OCI-LY3 (cell line): ENCODE measurements at regions not wholly inside any gene's neighbourhood (a gene's known extent, or its start where the extent isn't known, plus 50 kb on each side); places are given as distances from the start of the nearest gene placed in this dataset.

ENCODE experiments used
- H2AFZ ChIP-seq: fragments of 200-600, 300-600 bp; shearing (Covaris generic); 2 replicates; pipeline ENCODE4 v1.6.0; 2014; ENCODE audit warnings: antibody characterized with exemption, low read depth, low read length
- H3K27ac ChIP-seq: fragments of 200-600, 300-600 bp; sonication (generic); 2 replicates; pipeline ENCODE4 v1.5.1; 2014; ENCODE audit warnings: mild to moderate bottlenecking, low read length, moderate library complexity, mixed read lengths
- H3K27me3 ChIP-seq: fragments of 200-600, 300-600 bp; sonication (generic); 2 replicates; pipeline ENCODE4 v1.6.1; 2014; ENCODE audit warnings: low read depth, low read length, mixed read lengths
- H3K36me3 ChIP-seq: fragments of 200-600, 300-600 bp; sonication (generic); replicated peaks from 2 replicates; pipeline ENCODE3; 2014; ENCODE audit warnings: low read depth, low read length, mixed read lengths
- H3K4me1 ChIP-seq: fragments of 300-600, 200-600 bp; sonication (generic); 2 replicates; pipeline ENCODE4 v1.6.1; 2014; ENCODE audit warnings: low read length, mixed read lengths
- H3K4me2 ChIP-seq: fragments of 200-600, 300-600 bp; sonication (generic); 2 replicates; pipeline ENCODE4 v1.6.1; 2014; ENCODE audit warnings: low read length, mixed read lengths
- H3K4me3 ChIP-seq: fragments of 300-600, 200-600 bp; sonication (generic); 2 replicates; pipeline ENCODE4 v1.5.1; 2014; ENCODE audit warnings: antibody characterized with exemption, mild to moderate bottlenecking, low read length, moderate library complexity
- H3K79me2 ChIP-seq: fragments of 300-600, 200-600 bp; shearing (Covaris generic); 2 replicates; pipeline ENCODE4 v1.6.1; 2014; ENCODE audit warnings: mild to moderate bottlenecking, low read length, mixed read lengths
- H3K9ac ChIP-seq: fragments of 300-600, 200-600 bp; shearing (Covaris generic); 2 replicates; pipeline ENCODE4 v1.6.0; 2014; ENCODE audit warnings: mild to moderate bottlenecking, low read length, moderate library complexity
- H3K9me3 ChIP-seq: fragments of 200-600, 300-600 bp; shearing (Covaris generic); 2 replicates; pipeline ENCODE4 v1.6.1; 2014; ENCODE audit warnings: low read length, mixed read lengths; ENCODE audit not compliant: insufficient read depth
- H4K20me1 ChIP-seq: fragments of 200-600, 300-600 bp; sonication (generic); 2 replicates; pipeline ENCODE4 v1.6.1; 2016; ENCODE audit warnings: low read length, mixed read lengths; ENCODE audit not compliant: insufficient read depth
- EZH2phosphoT487 ChIP-seq: fragments of 200-600 bp; shearing (Covaris generic); IDR thresholded peaks from 2 replicates; pipeline ENCODE4 v1.6.1; 2018; ENCODE audit warnings: antibody characterized with exemption, mixed run types, low read depth
- TF ChIP-seq, protein P1 (sequence below): fragments of 200-600, 300-600 bp; sonication (generic); IDR thresholded peaks from 2 replicates; pipeline ENCODE4 v1.5.1; 2014; ENCODE audit warnings: antibody characterized with exemption, low read length, low read depth

GRCh38 chr12:127263621-127264020 lies 1003.3 kb upstream of the TMEM132C start:
- no peak overlapping the region for H2AFZ ChIP-seq
- H3K4me3 ChIP-seq: no peak overlapping the region
- TF ChIP-seq EZH2phosphoT487: no peak
- TF ChIP-seq, protein P1, sequence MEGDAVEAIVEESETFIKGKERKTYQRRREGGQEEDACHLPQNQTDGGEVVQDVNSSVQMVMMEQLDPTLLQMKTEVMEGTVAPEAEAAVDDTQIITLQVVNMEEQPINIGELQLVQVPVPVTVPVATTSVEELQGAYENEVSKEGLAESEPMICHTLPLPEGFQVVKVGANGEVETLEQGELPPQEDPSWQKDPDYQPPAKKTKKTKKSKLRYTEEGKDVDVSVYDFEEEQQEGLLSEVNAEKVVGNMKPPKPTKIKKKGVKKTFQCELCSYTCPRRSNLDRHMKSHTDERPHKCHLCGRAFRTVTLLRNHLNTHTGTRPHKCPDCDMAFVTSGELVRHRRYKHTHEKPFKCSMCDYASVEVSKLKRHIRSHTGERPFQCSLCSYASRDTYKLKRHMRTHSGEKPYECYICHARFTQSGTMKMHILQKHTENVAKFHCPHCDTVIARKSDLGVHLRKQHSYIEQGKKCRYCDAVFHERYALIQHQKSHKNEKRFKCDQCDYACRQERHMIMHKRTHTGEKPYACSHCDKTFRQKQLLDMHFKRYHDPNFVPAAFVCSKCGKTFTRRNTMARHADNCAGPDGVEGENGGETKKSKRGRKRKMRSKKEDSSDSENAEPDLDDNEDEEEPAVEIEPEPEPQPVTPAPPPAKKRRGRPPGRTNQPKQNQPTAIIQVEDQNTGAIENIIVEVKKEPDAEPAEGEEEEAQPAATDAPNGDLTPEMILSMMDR: no peak
- peaks cover 2% of the 10 kb centered on the region; the same call in 1 of the 2 replicates for H3K27me3 ChIP-seq
- no peak overlapping the region for H3K27ac ChIP-seq
- no peaks in the 10 kb centered on the region for H3K4me1 ChIP-seq
- H3K9me3 ChIP-seq: no peaks in the 10 kb centered on the region
- no peaks in the 10 kb centered on the region for H4K20me1 ChIP-seq
- no peaks in the 10 kb centered on the region for H3K79me2 ChIP-seq
- no peak overlapping the region for H3K9ac ChIP-seq
- no peaks in the 10 kb centered on the region for H3K36me3 ChIP-seq
- H3K4me2 ChIP-seq: no peak overlapping the region

DNA sequence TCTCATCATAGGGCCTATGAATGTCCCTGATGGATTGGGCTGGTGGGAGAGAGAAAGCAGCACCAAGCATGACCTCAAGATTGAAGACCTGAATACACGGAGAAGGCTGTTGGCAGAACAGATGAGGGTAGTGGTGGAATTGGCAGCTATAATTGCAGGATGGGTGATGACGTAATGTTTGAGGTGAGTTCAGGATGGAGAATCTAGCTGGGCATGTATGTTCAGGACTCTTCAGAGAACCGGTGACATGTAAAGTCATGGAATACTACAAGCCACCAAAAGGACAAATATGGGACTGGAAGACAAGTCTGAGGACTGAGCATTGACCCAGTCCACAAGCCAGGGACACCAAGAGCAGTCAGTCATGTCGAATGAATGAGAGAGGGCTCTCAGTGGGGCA lies 999.8 kb upstream of the TMEM132C start:
- no peaks in the 10 kb centered on the region for H3K36me3 ChIP-seq
- H4K20me1 ChIP-seq: no peaks in the 10 kb centered on the region
- H3K4me3 ChIP-seq: no peak overlapping the region
- no peaks in the 10 kb centered on the region for H3K9me3 ChIP-seq
- no peak overlapping the region for H3K27ac ChIP-seq
- TF ChIP-seq EZH2phosphoT487: no peak
- TF ChIP-seq, protein P1: no peak
- H3K4me2 ChIP-seq: no peak overlapping the region
- H3K4me1 ChIP-seq: no peaks in the 10 kb centered on the region
- H3K27me3 ChIP-seq: peaks cover 8% of the 10 kb centered on the region
- H2AFZ ChIP-seq: no peak overlapping the region
- H3K79me2 ChIP-seq: no peaks in the 10 kb centered on the region
- H3K9ac ChIP-seq: no peak overlapping the region

DNA sequence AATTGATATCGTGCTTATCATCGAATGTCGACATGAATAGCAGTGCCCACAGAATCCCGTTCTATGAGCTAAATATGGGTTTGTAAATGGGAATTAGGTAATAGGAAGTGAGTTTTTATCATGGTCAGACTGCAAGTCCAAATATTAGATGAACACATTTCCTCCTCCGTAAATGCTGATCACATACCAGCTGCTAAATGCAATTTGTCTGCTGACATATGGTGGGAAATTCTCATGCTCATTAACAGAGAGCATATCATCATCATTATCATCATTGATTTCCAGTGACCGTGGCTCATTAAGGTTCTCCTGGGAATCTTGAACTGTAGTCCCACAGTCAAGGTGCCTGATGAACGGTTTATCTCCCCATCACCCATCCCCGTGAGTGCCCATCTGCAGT lies 998.8 kb upstream of the TMEM132C start:
- H3K4me1 ChIP-seq: no peaks in the 10 kb centered on the region
- H3K27me3 ChIP-seq: peaks cover 8% of the 10 kb centered on the region
- H3K9me3 ChIP-seq: no peaks in the 10 kb centered on the region
- H3K9ac ChIP-seq: no peak overlapping the region
- no peak overlapping the region for H3K4me2 ChIP-seq
- H2AFZ ChIP-seq: no peak overlapping the region
- H3K4me3 ChIP-seq: no peak overlapping the region
- no peak for TF ChIP-seq EZH2phosphoT487
- TF ChIP-seq, protein P1: no peak
- no peaks in the 10 kb centered on the region for H3K79me2 ChIP-seq
- H3K36me3 ChIP-seq: no peaks in the 10 kb centered on the region
- H3K27ac ChIP-seq: no peak overlapping the region
- H4K20me1 ChIP-seq: no peaks in the 10 kb centered on the region

- Histone ChIP-seq H3K4me3 (no peak overlapping the region), H3K27me3 (peaks cover 8% of the 10 kb centered on the region), H4K20me1 (no peaks in the 10 kb centered on the region), H3K4me1 (no peaks in the 10 kb centered on the region), H2AFZ (no peak overlapping the region), H3K36me3 (no peaks in the 10 kb centered on the region), H3K79me2 (no peaks in the 10 kb centered on the region), H3K9me3 (no peaks in the 10 kb centered on the region), H3K4me2 (no peak overlapping the region), H3K27ac (no peak overlapping the region), H3K9ac (no peak overlapping the region)
- TF ChIP-seq, protein P1: no peak
- no peak for TF ChIP-seq EZH2phosphoT487
Measured at GRCh38 chr12:127268706-127269425, 998.1 kb upstream of the TMEM132C start.
